HL-60 (cell line): ENCODE measurements at regions not wholly inside any gene's neighbourhood (a gene's known extent, or its start where the extent isn't known, plus 50 kb on each side); places are given as distances from the start of the nearest gene placed in this dataset.

Source experiments
- POLR2AphosphoS5 ChIP-seq: IDR thresholded peaks from 2 replicates; pipeline ENCODE4 v1.6.1; 2012; ENCODE audit warnings: low read depth
- SPI1 ChIP-seq: IDR thresholded peaks from 2 replicates; pipeline ENCODE4 v1.6.1; 2012; ENCODE audit warnings: low read depth, mild to moderate bottlenecking, borderline replicate concordance
- TF ChIP-seq, protein P1 (sequence below): IDR thresholded peaks from one replicate; pipeline ENCODE4 v1.5.1; 2011; ENCODE audit warnings: low read length, control low read depth, inconsistent platforms; ENCODE audit not compliant: insufficient read depth
- TF ChIP-seq, protein P2 (sequence below): IDR thresholded peaks from 2 replicates; pipeline ENCODE4 v1.6.1; 2012; ENCODE audit warnings: low read depth; ENCODE audit not compliant: insufficient replicate concordance

DNA sequence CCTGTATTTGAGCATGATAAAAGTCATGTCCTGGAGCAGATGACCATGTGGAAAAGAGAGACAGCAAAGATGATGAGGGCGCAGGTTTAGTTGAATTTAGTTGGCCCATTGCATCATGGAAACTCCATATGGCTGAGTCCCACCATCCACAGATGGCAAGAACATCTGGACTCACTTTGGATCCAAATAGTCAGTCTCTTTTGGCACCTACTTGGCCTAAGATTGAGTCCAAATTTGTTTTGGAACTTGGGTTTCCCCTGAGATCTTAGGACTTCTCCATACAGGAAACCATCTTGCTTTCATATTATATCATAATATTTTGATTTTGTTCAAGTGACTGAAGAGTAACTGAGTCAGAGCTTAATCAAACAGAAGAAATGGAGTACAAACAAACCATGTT lies 217.5 kb downstream of the DRD1 start:
- TF ChIP-seq, protein P1, sequence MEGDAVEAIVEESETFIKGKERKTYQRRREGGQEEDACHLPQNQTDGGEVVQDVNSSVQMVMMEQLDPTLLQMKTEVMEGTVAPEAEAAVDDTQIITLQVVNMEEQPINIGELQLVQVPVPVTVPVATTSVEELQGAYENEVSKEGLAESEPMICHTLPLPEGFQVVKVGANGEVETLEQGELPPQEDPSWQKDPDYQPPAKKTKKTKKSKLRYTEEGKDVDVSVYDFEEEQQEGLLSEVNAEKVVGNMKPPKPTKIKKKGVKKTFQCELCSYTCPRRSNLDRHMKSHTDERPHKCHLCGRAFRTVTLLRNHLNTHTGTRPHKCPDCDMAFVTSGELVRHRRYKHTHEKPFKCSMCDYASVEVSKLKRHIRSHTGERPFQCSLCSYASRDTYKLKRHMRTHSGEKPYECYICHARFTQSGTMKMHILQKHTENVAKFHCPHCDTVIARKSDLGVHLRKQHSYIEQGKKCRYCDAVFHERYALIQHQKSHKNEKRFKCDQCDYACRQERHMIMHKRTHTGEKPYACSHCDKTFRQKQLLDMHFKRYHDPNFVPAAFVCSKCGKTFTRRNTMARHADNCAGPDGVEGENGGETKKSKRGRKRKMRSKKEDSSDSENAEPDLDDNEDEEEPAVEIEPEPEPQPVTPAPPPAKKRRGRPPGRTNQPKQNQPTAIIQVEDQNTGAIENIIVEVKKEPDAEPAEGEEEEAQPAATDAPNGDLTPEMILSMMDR, result no peak
- TF ChIP-seq, protein P2, sequence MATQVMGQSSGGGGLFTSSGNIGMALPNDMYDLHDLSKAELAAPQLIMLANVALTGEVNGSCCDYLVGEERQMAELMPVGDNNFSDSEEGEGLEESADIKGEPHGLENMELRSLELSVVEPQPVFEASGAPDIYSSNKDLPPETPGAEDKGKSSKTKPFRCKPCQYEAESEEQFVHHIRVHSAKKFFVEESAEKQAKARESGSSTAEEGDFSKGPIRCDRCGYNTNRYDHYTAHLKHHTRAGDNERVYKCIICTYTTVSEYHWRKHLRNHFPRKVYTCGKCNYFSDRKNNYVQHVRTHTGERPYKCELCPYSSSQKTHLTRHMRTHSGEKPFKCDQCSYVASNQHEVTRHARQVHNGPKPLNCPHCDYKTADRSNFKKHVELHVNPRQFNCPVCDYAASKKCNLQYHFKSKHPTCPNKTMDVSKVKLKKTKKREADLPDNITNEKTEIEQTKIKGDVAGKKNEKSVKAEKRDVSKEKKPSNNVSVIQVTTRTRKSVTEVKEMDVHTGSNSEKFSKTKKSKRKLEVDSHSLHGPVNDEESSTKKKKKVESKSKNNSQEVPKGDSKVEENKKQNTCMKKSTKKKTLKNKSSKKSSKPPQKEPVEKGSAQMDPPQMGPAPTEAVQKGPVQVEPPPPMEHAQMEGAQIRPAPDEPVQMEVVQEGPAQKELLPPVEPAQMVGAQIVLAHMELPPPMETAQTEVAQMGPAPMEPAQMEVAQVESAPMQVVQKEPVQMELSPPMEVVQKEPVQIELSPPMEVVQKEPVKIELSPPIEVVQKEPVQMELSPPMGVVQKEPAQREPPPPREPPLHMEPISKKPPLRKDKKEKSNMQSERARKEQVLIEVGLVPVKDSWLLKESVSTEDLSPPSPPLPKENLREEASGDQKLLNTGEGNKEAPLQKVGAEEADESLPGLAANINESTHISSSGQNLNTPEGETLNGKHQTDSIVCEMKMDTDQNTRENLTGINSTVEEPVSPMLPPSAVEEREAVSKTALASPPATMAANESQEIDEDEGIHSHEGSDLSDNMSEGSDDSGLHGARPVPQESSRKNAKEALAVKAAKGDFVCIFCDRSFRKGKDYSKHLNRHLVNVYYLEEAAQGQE, result no peak
- no peak for TF ChIP-seq SPI1
- no peak for TF ChIP-seq POLR2AphosphoS5
